K562 (cell line): ENCODE measurements at regions not wholly inside any gene's neighbourhood (a gene's known extent, or its start where the extent isn't known, plus 50 kb on each side); places are given as distances from the start of the nearest gene placed in this dataset.

Source experiments
- ATAC-seq: fragments of 200-7000 bp; cut with Tn5 transposase; 3 replicates; pipeline ENCODE4 v1.9.1; 2020; ENCODE audit warnings: moderate library complexity
- BruUV-seq: library from RNA; stranded (reverse); fragments of 400-500 nt; replicated peaks from 2 replicates; lab custom pipeline; 2021; lab: Mats Ljungman, UMichigan
- CTCF ChIA-PET: fragments of 300-600 bp; formaldehyde crosslinking; extraction: SDS; loops from one replicate; lab custom pipeline; 2021; ENCODE audit warnings: low intra/inter-chr PET ratio; lab: Yijun Ruan, JAX
- POLR2A ChIA-PET: fragments of 300-600, 350-650 bp; sonication (Branson Sonifier 250); formaldehyde crosslinking; extraction: SDS; loops from one replicate; lab custom pipeline; 2021; ENCODE audit warnings: antibody characterized with exemption, inconsistent platforms; lab: Yijun Ruan, JAX
- DNase-seq, 4 experiments: peaks; one replicate each; pipeline versions ENCODE4 v3.0.0 to v3.0.0-alpha.2; 2011 to 2018; ENCODE audit warnings: low spot score in 3 of 4, mixed read lengths in 3 of 4; ENCODE audit errors: extremely low read depth in 1 of 4
- FAIRE-seq: peaks from 2 replicates; lab custom pipeline; 2011; peaks lifted over from hg19 to GRCh38; lab: Jason Lieb, UNC
- H2AFZ ChIP-seq: 2 replicates; pipeline ENCODE4 v1.6.0; 2011; ENCODE audit warnings: low read depth, low read length, control low read depth, inconsistent platforms
- H3K27ac ChIP-seq: fragments of 200-600 bp; 3 replicates; pipeline ENCODE4 v1.8.0; 2011; ENCODE audit warnings: low read depth, mild to moderate bottlenecking, control low read depth, inconsistent platforms, low read length, moderate library complexity, mixed read lengths; ENCODE audit errors: extremely low read depth
- H3K27me3 ChIP-seq, 2 experiments: fragments of 300-600 bp in 1 of 2; 2 replicates in 1 of 2; 3 replicates in 1 of 2; pipeline versions ENCODE4 v1.6.0 to v1.8.0; 2011; ENCODE audit warnings: inconsistent platforms in 2 of 2, low read length in 2 of 2, mild to moderate bottlenecking in 1 of 2, mixed read lengths in 1 of 2, moderate library complexity in 1 of 2; ENCODE audit not compliant: control insufficient read depth in 2 of 2, insufficient read depth in 2 of 2
- H3K36me3 ChIP-seq: fragments of 300-600 bp; 3 replicates; pipeline ENCODE4 v1.8.0; 2011; ENCODE audit warnings: mild to moderate bottlenecking, low read length, inconsistent platforms; ENCODE audit not compliant: control insufficient read depth, insufficient read depth
- H3K4me1 ChIP-seq, 2 experiments: fragments of 200-600 bp in 1 of 2; replicated peaks in 1 of 2; 2 replicates in 1 of 2; 3 replicates in 1 of 2; pipeline versions ENCODE4 v1.5.1 to v1.8.0; 2011; ENCODE audit warnings: inconsistent platforms in 2 of 2, low read length in 2 of 2, mild to moderate bottlenecking in 1 of 2, mixed read lengths in 1 of 2, moderate library complexity in 1 of 2; ENCODE audit not compliant: control insufficient read depth in 2 of 2, insufficient read depth in 2 of 2
- H3K4me2 ChIP-seq: 2 replicates; pipeline ENCODE4 v1.6.1; 2011; ENCODE audit warnings: low read length, control low read depth, inconsistent platforms, mixed read lengths; ENCODE audit not compliant: insufficient read depth
- H3K4me3 ChIP-seq: fragments of 200-600 bp; sonication (generic), shearing (Covaris generic); 2 replicates; pipeline ENCODE4 v1.5.1; 2016; ENCODE audit warnings: control low read depth, inconsistent platforms
- H3K79me2 ChIP-seq: fragments of 200-600 bp; 3 replicates; pipeline ENCODE4 v1.8.0; 2011; ENCODE audit warnings: low read length, inconsistent platforms; ENCODE audit not compliant: control insufficient read depth, insufficient read depth
- H3K9ac ChIP-seq, 2 experiments: 2 replicates each; pipeline versions ENCODE4 v1.6.0 to v1.6.1; 2011; ENCODE audit warnings: low read depth in 2 of 2, low read length in 2 of 2, control low read depth in 1 of 2, inconsistent platforms in 1 of 2, mild to moderate bottlenecking in 1 of 2, mixed read lengths in 1 of 2; ENCODE audit not compliant: insufficient read depth in 1 of 2
- H3K9me1 ChIP-seq: one replicate; pipeline ENCODE4 v1.6.0; 2011; ENCODE audit warnings: inconsistent platforms, mild to moderate bottlenecking, low read length, moderate library complexity; ENCODE audit not compliant: control insufficient read depth, insufficient read depth
- H3K9me3 ChIP-seq: replicated peaks from 2 replicates; pipeline ENCODE4 v1.5.1; 2011; ENCODE audit warnings: low read depth, low read length, inconsistent platforms; ENCODE audit not compliant: control insufficient read depth, insufficient read depth
- H4K20me1 ChIP-seq: replicated peaks from 2 replicates; pipeline ENCODE4 v1.6.1; 2011; ENCODE audit warnings: low read length, inconsistent platforms, mixed read lengths; ENCODE audit not compliant: control insufficient read depth, insufficient read depth
- ATF2 ChIP-seq: sonication (generic); formaldehyde crosslinking; IDR thresholded peaks from 2 replicates; pipeline ENCODE4 v1.8.1; 2022; ENCODE audit warnings: missing genetic modification reagents
- CHCHD3 ChIP-seq: fragments of 250-450 bp; sonication (Bioruptor Pico); IDR thresholded peaks from 2 replicates; pipeline ENCODE4 v2.1.2; 2022; ENCODE audit warnings: mild to moderate bottlenecking
- FOS ChIP-seq: IDR thresholded peaks from 3 replicates; pipeline ENCODE4 v1.6.1; 2011; ENCODE audit not compliant: insufficient read length; ENCODE audit errors: extremely low read depth
- HDAC2 ChIP-seq: fragments of 450-650 bp; IDR thresholded peaks from 2 replicates; pipeline ENCODE4 v1.6.1; 2016; ENCODE audit warnings: mild to moderate bottlenecking
- IFI16 ChIP-seq: fragments of 250-450 bp; sonication (Bioruptor Pico); IDR thresholded peaks from 2 replicates; pipeline ENCODE4 v2.1.2; 2022; ENCODE audit warnings: mild to moderate bottlenecking, inconsistent platforms
- PHF20 ChIP-seq: fragments of 450-650 bp; IDR thresholded peaks from 2 replicates; pipeline ENCODE4 v1.6.1; 2018; ENCODE audit not compliant: partially characterized antibody
- RERE ChIP-seq: sonication (generic); formaldehyde crosslinking; IDR thresholded peaks from 2 replicates; pipeline ENCODE4 v1.8.0; 2023; ENCODE audit warnings: missing genetic modification reagents, mild to moderate bottlenecking, borderline replicate concordance
- TAF15 ChIP-seq: fragments of 200-400 bp; formaldehyde crosslinking; IDR thresholded peaks from 2 replicates; pipeline ENCODE4 v1.6.1; 2017; ENCODE audit warnings: mild to moderate bottlenecking, low read depth, low read length, moderate library complexity
- ZBTB1 ChIP-seq: sonication (generic); formaldehyde crosslinking; IDR thresholded peaks from 2 replicates; pipeline ENCODE4 v1.8.1; 2023; ENCODE audit warnings: missing genetic modification reagents, low read depth, mild to moderate bottlenecking, borderline replicate concordance
- ZNF217 ChIP-seq: sonication (generic); formaldehyde crosslinking; IDR thresholded peaks from 2 replicates; pipeline ENCODE4 v1.8.0; 2022; ENCODE audit warnings: mild to moderate bottlenecking, missing genetic modification reagents
- ZNF655 ChIP-seq: fragments of 250-450 bp; sonication (Bioruptor Pico); IDR thresholded peaks from 2 replicates; pipeline ENCODE4 v1.5.0; 2021
- WGBS: fragments of 100-300 bp; shearing (Covaris generic); methylation state at CpG from one replicate; pipeline ENCODE4 v1.1.6; 2016; ENCODE audit warnings: low coverage, mixed read lengths; ENCODE audit not compliant: insufficient coverage; ENCODE audit errors: missing lambda C conversion rate; 5-methylcytosine and 5-hydroxymethylcytosine counted together
- in situ Hi-C: fragments of 300-500 bp; cut with MboI; formaldehyde crosslinking; loops from 4 replicates; pipeline ENCODE4 v1.15.0; 2018; ENCODE audit warnings: inconsistent platforms, mixed read lengths
- intact Hi-C: fragments of 100-400 bp; cut with micrococcal nuclease; formaldehyde crosslinking; loops from 2 replicates; pipeline ENCODE4 v1.14.2; 2022

- no peak overlapping the region for H3K4me2 ChIP-seq
- no peak overlapping the region for H3K4me3 ChIP-seq
- intact Hi-C loops = no loop called here
- in situ Hi-C loops = no loop called here
- FAIRE-seq = no peak
- H3K4me1 ChIP-seq = no peaks in the 10 kb centered on the region
- no peaks in the 10 kb centered on the region for H3K27me3 ChIP-seq
- no peaks in the 10 kb centered on the region for H4K20me1 ChIP-seq
- DNase-seq = no peak
- H3K79me2 ChIP-seq = no peaks in the 10 kb centered on the region
- POLR2A ChIA-PET = no interaction called here
- TF ChIP-seq ATF2 (CRISPR knock-in tag) (no peak), ZNF217 (CRISPR knock-in tag) (no peak), FOS (no peak), TAF15 (no peak), RERE (CRISPR knock-in tag) (no peak), PHF20 (no peak), ZBTB1 (CRISPR knock-in tag) (no peak), IFI16 (CRISPR knock-in tag) (no peak), ZNF655 (CRISPR knock-in tag) (no peak), HDAC2 (no peak), CHCHD3 (CRISPR knock-in tag) (no peak)
- TF ChIP-seq, all 486 proteins: peak for 0
- no peaks in the 10 kb centered on the region for H3K9me1 ChIP-seq
- 8% methylated on average over 8 of the region's 8 CpGs for WGBS
- H3K9ac ChIP-seq = no peak overlapping the region
- no peak overlapping the region for H3K27ac ChIP-seq
- ATAC-seq = no peak
- H3K9me3 ChIP-seq = no peaks in the 10 kb centered on the region
- CTCF ChIA-PET = no interaction called here
- H3K36me3 ChIP-seq = no peaks in the 10 kb centered on the region
- BruUV-seq = no TSS peak
- H2AFZ ChIP-seq = no peak overlapping the region
These were observed 2277.7 kb upstream of the AGA start for GRCh38 chr4:179719766-179720450.
